DOHH2 (cell line): ENCODE measurements at regions not wholly inside any gene's neighbourhood (a gene's known extent, or its start where the extent isn't known, plus 50 kb on each side); places are given as distances from the start of the nearest gene placed in this dataset.

Source experiments
- H3F3A ChIP-seq: fragments of 200-600 bp; sonication (generic), shearing (Covaris generic); 2 replicates; pipeline ENCODE4 v1.6.0; 2016; ENCODE audit warnings: antibody characterized with exemption, mild to moderate bottlenecking; ENCODE audit not compliant: control insufficient read depth, insufficient read depth
- H3K27ac ChIP-seq: fragments of 200-600 bp; sonication (generic); 2 replicates; pipeline ENCODE4 v1.5.1; 2014; ENCODE audit warnings: low read depth, mild to moderate bottlenecking, low read length, moderate library complexity
- H3K27me3 ChIP-seq: fragments of 200-600 bp; sonication (generic); 2 replicates; pipeline ENCODE4 v1.6.1; 2014; ENCODE audit warnings: mild to moderate bottlenecking, low read length, mixed read lengths; ENCODE audit not compliant: control insufficient read depth
- H3K36me3 ChIP-seq: fragments of 200-600 bp; sonication (generic); 2 replicates; pipeline ENCODE4 v1.6.1; 2014; ENCODE audit warnings: mild to moderate bottlenecking, low read length, moderate library complexity, mixed read lengths; ENCODE audit not compliant: control insufficient read depth
- H3K4me1 ChIP-seq: fragments of 200-600 bp; sonication (generic); 2 replicates; pipeline ENCODE4 v1.6.1; 2014; ENCODE audit warnings: mild to moderate bottlenecking, low read length, mixed read lengths; ENCODE audit not compliant: control insufficient read depth
- H3K4me2 ChIP-seq: fragments of 200-600 bp; sonication (generic); 2 replicates; pipeline ENCODE4 v1.6.0; 2014; ENCODE audit warnings: mild to moderate bottlenecking, low read length, moderate library complexity
- H3K4me3 ChIP-seq: fragments of 200-600 bp; sonication (generic); 2 replicates; pipeline ENCODE4 v1.5.1; 2014; ENCODE audit warnings: mild to moderate bottlenecking, low read length, mixed read lengths
- H3K79me2 ChIP-seq: fragments of 200-600 bp; sonication (generic); 2 replicates; pipeline ENCODE4 v1.6.1; 2014; ENCODE audit warnings: mild to moderate bottlenecking, low read length, mixed read lengths; ENCODE audit not compliant: control insufficient read depth
- H3K9me2 ChIP-seq: fragments of 200-600 bp; sonication (generic); replicated peaks from 2 replicates; pipeline ENCODE4 v1.6.1; 2014; ENCODE audit warnings: mild to moderate bottlenecking, low read length, mixed read lengths; ENCODE audit not compliant: control insufficient read depth
- H3K9me3 ChIP-seq: fragments of 200-600 bp; sonication (generic); 2 replicates; pipeline ENCODE4 v1.6.1; 2014; ENCODE audit warnings: antibody characterized with exemption, low read length, mixed read lengths; ENCODE audit not compliant: control insufficient read depth, insufficient read depth
- H4K20me1 ChIP-seq: fragments of 200-600 bp; sonication (generic); 2 replicates; pipeline ENCODE4 v1.6.0; 2014; ENCODE audit warnings: low read depth, mild to moderate bottlenecking, antibody characterized with exemption, low read length, moderate library complexity; ENCODE audit not compliant: control insufficient read depth, insufficient read depth
- CTCF ChIP-seq: fragments of 200-600 bp; sonication (generic); IDR thresholded peaks from one replicate; pipeline ENCODE4 v1.5.1; 2014; ENCODE audit warnings: antibody characterized with exemption, mild to moderate bottlenecking, low read depth, low read length; ENCODE audit not compliant: poor library complexity, severe bottlenecking
- EZH2phosphoT487 ChIP-seq: fragments of 200-600 bp; sonication (generic); IDR thresholded peaks from 2 replicates; pipeline ENCODE4 v1.6.1; 2017; ENCODE audit warnings: borderline replicate concordance, mild to moderate bottlenecking, antibody characterized with exemption, low read length, moderate library complexity, mixed read lengths

- Histone ChIP-seq H3K27ac (no peak overlapping the region), H3K4me3 (no peak overlapping the region), H3K4me2 (no peak overlapping the region), H4K20me1 (no peaks in the 10 kb centered on the region), H3K9me2 (no peaks in the 10 kb centered on the region), H3F3A (no peaks in the 10 kb centered on the region), H3K9me3 (peaks cover 5% of the 10 kb centered on the region; the same call in 1 of the 2 replicates), H3K36me3 (no peaks in the 10 kb centered on the region), H3K27me3 (no peaks in the 10 kb centered on the region), H3K4me1 (no peaks in the 10 kb centered on the region), H3K79me2 (no peaks in the 10 kb centered on the region)
- no peak for TF ChIP-seq CTCF
- TF ChIP-seq EZH2phosphoT487 = no peak
Measured at GRCh38 chr11:135033540-135033939, 621.5 kb upstream of the B3GAT1 start.

GRCh38 chr11:135031205-135031989 lies 619.4 kb upstream of the B3GAT1 start:
- Histone ChIP-seq H3K27ac (no peak overlapping the region), H3K4me2 (no peak overlapping the region), H3K27me3 (no peaks in the 10 kb centered on the region), H3K36me3 (no peaks in the 10 kb centered on the region), H3K9me2 (no peaks in the 10 kb centered on the region), H4K20me1 (no peaks in the 10 kb centered on the region), H3K79me2 (no peaks in the 10 kb centered on the region), H3K4me1 (no peaks in the 10 kb centered on the region), H3F3A (no peaks in the 10 kb centered on the region), H3K9me3 (no peaks in the 10 kb centered on the region), H3K4me3 (no peak overlapping the region)
- TF ChIP-seq CTCF (no peak), EZH2phosphoT487 (no peak)

- Histone ChIP-seq H3K4me2 (no peak overlapping the region), H4K20me1 (no peaks in the 10 kb centered on the region)
Measured at GRCh38 chr11:135027461-135027860, 615.4 kb upstream of the B3GAT1 start.

More at GRCh38 chr11:135027461-135027860, 615.4 kb upstream of the B3GAT1 start:
- TF ChIP-seq CTCF = no peak
- no peak for TF ChIP-seq EZH2phosphoT487
- Histone ChIP-seq H3K79me2 (no peaks in the 10 kb centered on the region), H3F3A (no peaks in the 10 kb centered on the region), H3K36me3 (no peaks in the 10 kb centered on the region), H3K27me3 (no peaks in the 10 kb centered on the region), H3K27ac (no peak overlapping the region), H3K4me3 (no peak overlapping the region), H3K9me3 (no peaks in the 10 kb centered on the region), H3K9me2 (no peaks in the 10 kb centered on the region), H3K4me1 (no peaks in the 10 kb centered on the region)
